Keratinocyte (primary cell): ENCODE measurements at regions not wholly inside any gene's neighbourhood (a gene's known extent, or its start where the extent isn't known, plus 50 kb on each side); places are given as distances from the start of the nearest gene placed in this dataset.

Source experiments
- DNase-seq: peaks from one replicate; pipeline ENCODE4 v3.0.0-alpha.2; 2011; ENCODE audit warnings: low read depth, missing footprints, low spot score
- FAIRE-seq: peaks from 2 replicates; lab custom pipeline; 2011; peaks lifted over from hg19 to GRCh38; lab: Jason Lieb, UNC
- H2AFZ ChIP-seq: 2 replicates; pipeline ENCODE4 v1.6.0; 2012; ENCODE audit warnings: low read length, control low read depth, inconsistent platforms; ENCODE audit not compliant: control insufficient read depth
- H3K27ac ChIP-seq: 2 replicates; pipeline ENCODE4 v1.5.1; 2011; ENCODE audit warnings: low read length; ENCODE audit not compliant: control insufficient read depth, insufficient read depth
- H3K27me3 ChIP-seq: 3 replicates; pipeline ENCODE4 v1.6.0; 2011; ENCODE audit warnings: low read length; ENCODE audit not compliant: control insufficient read depth, insufficient read depth; ENCODE audit errors: extremely low read depth
- H3K36me3 ChIP-seq, 2 experiments: 2 replicates in 1 of 2; 3 replicates in 1 of 2; pipeline ENCODE4 v1.5.1; 2011; ENCODE audit warnings: low read length in 2 of 2, mild to moderate bottlenecking in 1 of 2; ENCODE audit not compliant: control insufficient read depth in 2 of 2, insufficient read depth in 2 of 2; ENCODE audit errors: extremely low read depth in 1 of 2
- H3K4me1 ChIP-seq: 3 replicates; pipeline ENCODE4 v1.5.1; 2011; ENCODE audit warnings: low read length; ENCODE audit not compliant: control insufficient read depth, insufficient read depth; ENCODE audit errors: extremely low read depth
- H3K4me2 ChIP-seq: 3 replicates; pipeline ENCODE4 v1.6.0; 2011; ENCODE audit warnings: low read depth, low read length; ENCODE audit not compliant: control insufficient read depth, insufficient read depth; ENCODE audit errors: extremely low read depth
- H3K4me3 ChIP-seq, 3 experiments: fragments of 200-600 bp in 1 of 3; sonication (generic) in 1 of 3; 2 replicates in 2 of 3; 3 replicates in 1 of 3; pipeline ENCODE4 v1.5.1; 2011 to 2016; ENCODE audit warnings: low read length in 3 of 3, mild to moderate bottlenecking in 3 of 3, control low read depth in 2 of 3, inconsistent platforms in 1 of 3, low read depth in 1 of 3, mixed read lengths in 1 of 3, mixed run types in 1 of 3, moderate library complexity in 1 of 3; ENCODE audit not compliant: control insufficient read depth in 2 of 3, insufficient read depth in 2 of 3; ENCODE audit errors: extremely low read depth in 1 of 3
- H3K79me2 ChIP-seq: 2 replicates; pipeline ENCODE4 v1.6.0; 2012; ENCODE audit warnings: low read length; ENCODE audit not compliant: control insufficient read depth, insufficient read depth
- H3K9ac ChIP-seq: 3 replicates; pipeline ENCODE4 v1.6.0; 2011; ENCODE audit warnings: low read length; ENCODE audit not compliant: control insufficient read depth, insufficient read depth; ENCODE audit errors: extremely low read depth
- H3K9me1 ChIP-seq: 3 replicates; pipeline ENCODE4 v1.6.0; 2011; ENCODE audit warnings: low read length; ENCODE audit not compliant: control insufficient read depth, insufficient read depth; ENCODE audit errors: extremely low read depth
- H3K9me3 ChIP-seq: 2 replicates; pipeline ENCODE4 v1.5.1; 2012; ENCODE audit warnings: low read depth, low read length; ENCODE audit not compliant: control insufficient read depth
- H4K20me1 ChIP-seq: 3 replicates; pipeline ENCODE4 v1.6.0; 2011; ENCODE audit warnings: low read length; ENCODE audit not compliant: control insufficient read depth, insufficient read depth; ENCODE audit errors: extremely low read depth
- CTCF ChIP-seq, 3 experiments: IDR thresholded peaks in 1 of 3; conservative IDR thresholded peaks in 1 of 3; optimal IDR thresholded peaks in 1 of 3; 2 replicates in 2 of 3; 3 replicates in 1 of 3; pipeline versions ENCODE3 to v1.5.1; 2011; ENCODE audit warnings: low read length in 3 of 3, mild to moderate bottlenecking in 3 of 3, moderate library complexity in 2 of 3, control low read depth in 1 of 3, inconsistent platforms in 1 of 3; ENCODE audit not compliant: insufficient read depth in 2 of 3; ENCODE audit errors: extremely low read depth in 1 of 3
- EZH2 ChIP-seq: IDR thresholded peaks from one replicate; pipeline ENCODE4 v1.6.1; 2012; ENCODE audit warnings: inconsistent platforms, mild to moderate bottlenecking, low read length, moderate library complexity
- dilution Hi-C: fragments of 300-500 bp; cut with MboI; formaldehyde crosslinking; loops from one replicate; pipeline ENCODE4 v1.7.0; 2020; ENCODE audit warnings: low sequenced_read_pairs; ENCODE audit not compliant: extremely low pct_ligation_motif_present

GRCh38 chr13:33541456-33541855, 255.9 kb upstream of the STARD13 start:
- no peaks in the 10 kb centered on the region for H3K9me3 ChIP-seq
- H3K4me3 ChIP-seq = peak overlapping the region; percentile 41 to 88 (median 75)
- H3K9me1 ChIP-seq = no peaks in the 10 kb centered on the region
- no peak for FAIRE-seq
- dilution Hi-C loops = no loop called here
- no peaks in the 10 kb centered on the region for H3K79me2 ChIP-seq
- TF ChIP-seq CTCF (optimal IDR thresholded peaks at IDR 0.05 in 1 of 3, IDR thresholded peaks at IDR 0.05 in 1 of 3, conservative IDR thresholded peaks at IDR 0.05 in 1 of 3; ENCODE audit: extremely low read depth in 1 of 3, insufficient read depth in 2 of 3, low read length in 3 of 3) (no peak), EZH2 (no peak)
- peak overlapping the region; percentile 90 for H2AFZ ChIP-seq
- no peak for DNase-seq
- peak overlapping the region; percentile 95 for H3K9ac ChIP-seq
- peak overlapping the region; percentile 97 for H3K4me2 ChIP-seq
- H3K4me1 ChIP-seq = peaks cover 20% of the 10 kb centered on the region
- H3K36me3 ChIP-seq = no peaks in the 10 kb centered on the region
- peak overlapping the region; percentile 99 for H3K27ac ChIP-seq
- H3K27me3 ChIP-seq = no peaks in the 10 kb centered on the region
- H4K20me1 ChIP-seq = no peaks in the 10 kb centered on the region

GRCh38 chr13:33541962-33542308, 256.4 kb upstream of the STARD13 start:
- dilution Hi-C loops = no loop called here
- H2AFZ ChIP-seq = peak overlapping the region; percentile 90
- no peak for TF ChIP-seq EZH2
- TF ChIP-seq CTCF (optimal IDR thresholded peaks at IDR 0.05 in 1 of 3, IDR thresholded peaks at IDR 0.05 in 1 of 3, conservative IDR thresholded peaks at IDR 0.05 in 1 of 3; ENCODE audit: extremely low read depth in 1 of 3, insufficient read depth in 2 of 3, low read length in 3 of 3) = no peak

More at GRCh38 chr13:33541962-33542308, 256.4 kb upstream of the STARD13 start:
- H3K36me3 ChIP-seq = no peaks in the 10 kb centered on the region
- no peaks in the 10 kb centered on the region for H3K79me2 ChIP-seq
- peak overlapping the region; percentile 41 to 88 (median 75) for H3K4me3 ChIP-seq
- no peaks in the 10 kb centered on the region for H4K20me1 ChIP-seq
- no peaks in the 10 kb centered on the region for H3K9me3 ChIP-seq
- peak overlapping the region; percentile 97 for H3K4me2 ChIP-seq
- H3K27ac ChIP-seq = peak overlapping the region; percentile 99
- H3K9ac ChIP-seq = peak overlapping the region; percentile 95
- no peaks in the 10 kb centered on the region for H3K27me3 ChIP-seq
- DNase-seq (no peak), FAIRE-seq (no peak)
- H3K9me1 ChIP-seq = no peaks in the 10 kb centered on the region
- peaks cover 20% of the 10 kb centered on the region for H3K4me1 ChIP-seq
